Ovary (tissue), 3 donors: ENCODE measurements at regions not wholly inside any gene's neighbourhood (a gene's known extent, or its start where the extent isn't known, plus 50 kb on each side); places are given as distances from the start of the nearest gene placed in this dataset.

Experiments used
- EP300 ChIP-seq: sonication (generic); formaldehyde crosslinking; IDR thresholded peaks from one replicate; pipeline ENCODE4 v1.6.1; 2017; ENCODE audit warnings: antibody characterized with exemption
- POLR2A ChIP-seq: fragments of 450-650 bp; IDR thresholded peaks from one replicate; pipeline ENCODE4 v1.6.1; 2017; ENCODE audit warnings: antibody characterized with exemption, mild to moderate bottlenecking, moderate library complexity
- TF ChIP-seq, protein P1 (sequence below), 3 donors: fragments of 450-650 bp in 2 of 3; fragments of 200-600 bp in 1 of 3; IDR thresholded peaks; one replicate each; pipeline versions ENCODE4 v1.5.1 to v1.8.0; 2016 to 2022; ENCODE audit warnings: antibody characterized with exemption in 3 of 3, mild to moderate bottlenecking in 1 of 3
- donor health status: DM: no; HTN: no; CAD: no.

DNA sequence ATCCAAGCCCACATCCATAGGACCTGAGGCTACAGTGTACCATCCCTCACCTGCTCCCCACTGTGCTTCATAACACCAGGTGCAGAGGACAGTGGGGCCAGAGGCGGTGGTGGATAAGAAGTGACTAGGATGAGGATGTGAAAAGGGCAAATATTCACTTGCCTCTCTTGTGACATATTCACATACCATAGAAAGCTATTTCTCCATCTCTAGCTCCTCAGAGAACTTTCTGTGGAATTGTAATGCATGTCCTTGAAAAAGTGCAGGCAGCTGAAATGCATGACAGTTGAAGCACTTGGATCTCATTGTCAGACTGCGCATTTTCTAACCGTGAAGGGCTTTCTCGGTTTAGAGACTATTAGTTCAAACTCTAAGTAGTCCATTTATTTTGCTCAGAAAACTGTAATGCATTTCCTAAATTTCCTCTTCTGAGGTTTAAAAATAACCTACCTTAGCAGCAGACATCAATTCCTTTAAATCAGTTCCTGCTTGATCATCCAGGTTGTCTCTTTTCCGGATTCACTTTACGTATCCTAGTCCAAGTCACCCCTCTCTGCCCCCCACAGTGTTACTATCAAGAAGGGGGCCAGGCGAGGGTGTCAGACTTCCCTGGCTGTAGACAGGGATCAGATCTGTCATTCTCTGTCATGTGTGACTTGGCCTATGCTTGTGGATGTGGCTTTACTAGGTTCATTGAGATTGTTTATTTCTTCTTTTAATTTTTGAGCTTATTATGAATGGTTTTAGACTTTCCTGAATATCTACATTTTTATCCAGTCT, 984.0 kb upstream of the TMEM132C start:
- TF ChIP-seq, protein P1, sequence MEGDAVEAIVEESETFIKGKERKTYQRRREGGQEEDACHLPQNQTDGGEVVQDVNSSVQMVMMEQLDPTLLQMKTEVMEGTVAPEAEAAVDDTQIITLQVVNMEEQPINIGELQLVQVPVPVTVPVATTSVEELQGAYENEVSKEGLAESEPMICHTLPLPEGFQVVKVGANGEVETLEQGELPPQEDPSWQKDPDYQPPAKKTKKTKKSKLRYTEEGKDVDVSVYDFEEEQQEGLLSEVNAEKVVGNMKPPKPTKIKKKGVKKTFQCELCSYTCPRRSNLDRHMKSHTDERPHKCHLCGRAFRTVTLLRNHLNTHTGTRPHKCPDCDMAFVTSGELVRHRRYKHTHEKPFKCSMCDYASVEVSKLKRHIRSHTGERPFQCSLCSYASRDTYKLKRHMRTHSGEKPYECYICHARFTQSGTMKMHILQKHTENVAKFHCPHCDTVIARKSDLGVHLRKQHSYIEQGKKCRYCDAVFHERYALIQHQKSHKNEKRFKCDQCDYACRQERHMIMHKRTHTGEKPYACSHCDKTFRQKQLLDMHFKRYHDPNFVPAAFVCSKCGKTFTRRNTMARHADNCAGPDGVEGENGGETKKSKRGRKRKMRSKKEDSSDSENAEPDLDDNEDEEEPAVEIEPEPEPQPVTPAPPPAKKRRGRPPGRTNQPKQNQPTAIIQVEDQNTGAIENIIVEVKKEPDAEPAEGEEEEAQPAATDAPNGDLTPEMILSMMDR (IDR thresholded peaks at IDR 0.05) = no peak
- no peak for TF ChIP-seq POLR2A
- TF ChIP-seq EP300 = no peak
